HG02642 (cell line): ENCODE measurements at regions not wholly inside any gene's neighbourhood (a gene's known extent, or its start where the extent isn't known, plus 50 kb on each side); places are given as distances from the start of the nearest gene placed in this dataset.

Experiments
- ATAC-seq: cut with Tn5 transposase; IDR thresholded peaks from one replicate; pipeline ENCODE4 v1.9.1; 2021; ENCODE audit warnings: mild to moderate bottlenecking; ENCODE audit not compliant: unreplicated experiment, poor library complexity

DNA sequence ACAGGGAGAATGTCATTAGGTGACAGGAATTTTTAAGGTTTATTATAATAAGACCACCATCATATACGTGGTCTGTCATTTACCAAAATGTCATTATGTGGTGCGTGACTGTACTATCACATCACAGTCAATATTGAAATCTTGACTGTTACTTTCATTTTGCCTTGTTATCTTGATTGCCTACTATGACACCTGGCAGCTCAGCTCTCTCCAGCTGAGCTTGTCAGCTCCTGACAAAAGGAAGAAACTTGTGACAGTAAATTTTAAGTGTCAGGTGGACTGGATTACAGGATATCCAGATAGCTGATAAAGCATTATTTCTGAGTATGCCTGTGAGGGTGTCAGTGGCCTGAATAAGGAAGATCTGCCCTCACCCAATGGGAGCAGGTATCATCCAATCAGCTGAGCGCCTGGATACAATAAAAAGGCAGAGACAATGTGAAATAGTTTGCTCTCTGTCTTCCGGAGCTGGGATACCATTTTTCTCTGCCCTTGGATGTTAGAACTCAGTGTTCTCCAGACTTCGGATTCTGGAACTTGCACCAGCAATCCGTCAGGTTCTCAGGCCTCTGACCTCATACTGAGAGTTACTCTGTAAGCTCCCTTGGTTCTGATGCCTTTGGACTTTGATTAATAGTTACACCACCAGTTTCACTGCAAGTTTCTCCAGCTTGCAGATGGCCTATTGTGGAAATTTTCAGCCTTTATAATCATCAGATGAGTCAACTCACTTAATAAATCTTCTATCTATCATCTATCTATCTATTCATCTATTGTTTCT is 1454.7 kb upstream of the IGFBP7 start:
- no peak for ATAC-seq

- no peak for ATAC-seq
These were observed 1451.0 kb upstream of the IGFBP7 start for GRCh38 chr4:58561170-58561569.

GRCh38 chr4:58560736-58561135 is 1450.6 kb upstream of the IGFBP7 start:
- ATAC-seq: no peak

- ATAC-seq: no peak
These were observed 1443.5 kb upstream of the IGFBP7 start for GRCh38 chr4:58553679-58554078.

GRCh38 chr4:58553031-58553430 is 1442.8 kb upstream of the IGFBP7 start:
- no peak for ATAC-seq

DNA sequence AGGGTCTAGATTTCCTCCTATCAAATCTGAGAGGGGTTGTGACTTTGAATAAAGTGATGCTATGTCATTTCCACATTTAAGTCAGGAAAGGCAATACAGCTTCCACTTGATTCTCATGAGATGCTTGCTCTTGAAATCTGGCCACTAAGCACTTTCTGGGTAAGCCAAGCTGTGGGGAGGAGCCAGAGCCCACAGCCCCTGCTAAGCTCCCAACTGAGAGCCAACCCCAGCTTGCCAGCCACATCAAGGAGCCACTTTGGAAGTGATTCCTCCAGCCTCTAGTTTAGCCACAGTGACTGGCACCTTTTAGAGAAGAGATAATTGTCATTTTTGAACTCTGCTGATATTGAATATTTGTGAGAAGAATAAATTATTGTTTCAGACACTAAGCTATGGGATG is 1441.5 kb upstream of the IGFBP7 start:
- no peak for ATAC-seq

- no peak for ATAC-seq
These were observed 1433.3 kb upstream of the IGFBP7 start for GRCh38 chr4:58543465-58543864.

GRCh38 chr4:58541926-58542325 is 1431.7 kb upstream of the IGFBP7 start:
- ATAC-seq: no peak

- no peak for ATAC-seq
These were observed 1412.7 kb upstream of the IGFBP7 start for GRCh38 chr4:58522765-58523382.

DNA sequence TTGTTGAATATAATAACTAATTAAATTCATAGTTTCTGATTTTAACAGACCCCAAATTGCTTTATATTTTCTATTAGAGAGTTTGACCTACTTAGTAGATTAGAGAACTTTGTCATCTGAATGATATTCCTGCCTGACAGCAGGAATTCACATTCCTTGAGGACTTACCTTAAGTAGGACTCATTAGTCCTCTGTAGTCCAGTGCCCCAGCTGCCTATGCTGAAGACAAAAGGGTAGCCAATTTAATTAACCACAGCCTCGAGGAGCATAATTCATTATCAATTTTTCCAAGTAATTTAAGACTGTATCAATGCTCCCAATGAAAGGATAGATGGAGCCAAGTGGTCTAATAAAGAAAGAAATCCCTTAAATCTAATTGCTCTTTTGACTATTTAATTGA is 1405.0 kb upstream of the IGFBP7 start:
- ATAC-seq: no peak

- no peak for ATAC-seq
These were observed 1404.1 kb upstream of the IGFBP7 start for GRCh38 chr4:58514299-58514698.

- no peak for ATAC-seq
These were observed 1400.5 kb upstream of the IGFBP7 start for GRCh38 chr4:58510652-58511051.

GRCh38 chr4:58507079-58507478 is 1396.9 kb upstream of the IGFBP7 start:
- no peak for ATAC-seq

GRCh38 chr4:58502839-58503238 is 1392.7 kb upstream of the IGFBP7 start:
- ATAC-seq: no peak

DNA sequence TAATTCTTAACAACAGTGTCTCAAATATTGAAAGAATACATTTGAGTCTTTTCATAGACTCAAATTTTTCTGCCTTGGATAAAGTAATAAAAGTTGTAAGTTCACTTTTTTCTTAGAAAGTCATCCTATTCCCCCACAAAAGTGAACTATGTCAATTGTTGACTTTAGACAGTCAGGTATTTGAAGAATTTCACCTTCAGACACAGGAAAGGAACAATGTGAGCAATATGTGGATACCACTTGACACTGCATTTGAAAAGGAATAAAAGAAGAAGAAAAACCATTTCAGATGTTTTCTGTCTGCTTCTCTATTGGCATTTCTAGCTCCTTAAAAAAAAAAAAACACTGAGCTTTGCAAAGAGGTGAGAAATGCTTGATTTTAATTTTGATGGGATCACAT is 1389.0 kb upstream of the IGFBP7 start:
- ATAC-seq: no peak

DNA sequence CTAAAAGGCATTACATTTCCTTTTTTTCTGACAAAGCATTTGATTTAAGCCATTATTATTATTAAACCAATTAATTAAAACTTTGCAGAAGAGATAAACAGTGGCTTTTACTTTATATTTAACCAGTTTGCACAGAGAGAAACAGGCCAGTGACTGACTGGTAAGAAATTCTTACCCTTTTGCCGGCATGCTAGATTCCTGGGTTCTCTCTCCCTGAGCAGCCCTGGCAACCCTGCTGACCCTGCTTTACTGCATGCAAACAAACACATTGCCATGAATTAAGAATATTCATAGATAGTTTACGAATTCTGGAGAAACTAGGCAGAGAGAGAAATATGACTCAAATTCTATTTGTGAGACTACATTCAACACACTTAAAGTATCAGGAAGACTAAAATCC is 1381.4 kb upstream of the IGFBP7 start:
- ATAC-seq: no peak

- ATAC-seq: no peak
These were observed 1367.8 kb upstream of the IGFBP7 start for GRCh38 chr4:58477950-58478349.

DNA sequence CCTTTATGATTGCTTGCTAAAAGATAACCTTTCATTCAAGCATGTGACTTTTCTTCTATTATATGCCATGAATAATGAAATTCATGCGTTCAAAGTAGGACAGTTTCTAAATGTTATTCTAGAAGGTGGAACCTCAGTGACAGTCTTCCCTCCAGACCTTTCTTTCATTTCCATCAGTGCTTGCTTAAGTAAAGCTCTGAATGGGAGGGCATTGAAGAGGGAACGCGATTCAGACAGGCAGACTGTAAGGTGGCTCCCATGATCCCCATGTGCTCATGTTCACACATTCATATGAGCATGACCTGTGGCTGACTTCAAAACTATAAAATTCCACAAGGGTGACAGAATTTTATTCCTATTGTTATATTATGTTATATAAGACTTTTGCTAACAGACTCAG is 1367.3 kb upstream of the IGFBP7 start:
- no peak for ATAC-seq

GRCh38 chr4:58475097-58475496 is 1364.9 kb upstream of the IGFBP7 start:
- ATAC-seq: no peak

DNA sequence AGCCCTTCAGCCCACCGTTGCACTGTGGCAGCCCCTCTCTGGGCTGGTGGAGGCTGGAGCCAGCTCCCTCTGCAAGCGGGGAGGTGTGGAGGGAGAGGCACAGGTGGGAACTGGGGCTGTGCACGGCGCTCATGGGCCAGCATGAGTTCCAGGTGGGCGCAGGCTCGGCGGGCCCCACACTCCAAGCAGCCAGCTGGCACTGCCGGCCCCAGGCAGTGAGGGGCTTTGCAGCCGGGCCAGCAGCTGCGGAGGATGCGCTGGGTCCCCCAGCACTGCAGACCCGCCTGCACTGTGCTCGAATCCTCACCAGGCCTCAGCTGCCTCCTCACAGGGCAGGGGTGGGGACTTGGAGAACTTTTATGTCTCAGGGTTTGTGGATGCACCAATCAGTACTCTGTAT is 1354.8 kb upstream of the IGFBP7 start:
- no peak for ATAC-seq

DNA sequence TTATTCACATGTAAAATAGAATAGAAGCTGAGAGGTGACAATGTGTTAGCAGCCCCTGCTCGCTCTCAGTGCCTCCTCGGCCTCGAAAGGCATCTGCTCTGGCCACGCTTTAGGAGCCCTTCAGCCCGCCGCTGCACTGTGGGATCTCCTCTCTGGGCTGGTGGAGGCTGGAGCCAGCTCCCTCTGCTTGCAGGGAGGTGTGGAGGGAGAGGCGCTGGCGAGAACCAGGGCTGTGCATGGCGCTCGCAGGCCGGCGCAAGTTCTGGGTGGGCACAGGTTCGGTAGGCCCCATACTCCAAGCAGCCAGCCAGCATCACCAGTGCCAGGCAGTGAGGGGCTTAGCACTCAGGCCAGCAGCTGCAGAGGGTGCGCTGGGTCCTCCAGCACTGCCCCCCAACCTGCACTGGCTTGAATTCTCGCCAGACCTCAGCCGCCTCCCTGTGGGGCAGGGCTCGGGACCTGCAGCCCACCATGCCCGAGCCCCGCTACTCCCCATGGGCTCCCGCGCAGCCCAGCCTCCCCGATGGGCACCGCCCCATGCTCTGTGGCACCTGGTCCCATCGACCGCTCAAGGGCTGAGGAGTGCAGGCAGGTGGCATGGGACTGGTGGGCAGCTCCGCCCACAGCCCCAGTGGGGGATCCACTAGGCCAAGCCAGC is 1346.7 kb upstream of the IGFBP7 start:
- no peak for ATAC-seq

DNA sequence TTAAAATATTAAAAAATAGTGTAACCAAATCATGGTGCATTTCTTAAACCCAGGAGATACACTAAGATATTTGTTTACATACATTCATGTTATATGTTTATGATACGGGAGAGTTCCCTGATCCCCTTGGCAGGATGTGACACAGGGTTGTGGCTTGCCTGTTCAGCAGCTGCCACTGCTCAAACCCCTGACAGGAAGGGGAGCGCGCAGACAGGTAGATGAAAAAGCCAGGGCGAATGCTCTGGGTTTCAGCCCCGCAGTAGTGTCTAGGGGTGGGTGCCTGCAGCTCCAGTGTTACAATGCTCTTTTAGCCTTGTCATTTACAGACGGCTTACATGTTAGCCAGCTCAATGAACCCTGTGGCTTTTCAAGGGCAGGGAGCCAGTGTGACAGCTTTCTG is 1343.8 kb upstream of the IGFBP7 start:
- peak; percentile 63 for ATAC-seq
